ENCODE measurements at regions not wholly inside any gene's neighbourhood (a gene's known extent, or its start where the extent isn't known, plus 50 kb on each side); places are given as distances from the start of the nearest gene placed in this dataset.
"Not testable (repeated sequence)": the region's sequence is repeated elsewhere in the genome, so short reads cannot be mapped to it uniquely, and the experiment has no call there.

DNA sequence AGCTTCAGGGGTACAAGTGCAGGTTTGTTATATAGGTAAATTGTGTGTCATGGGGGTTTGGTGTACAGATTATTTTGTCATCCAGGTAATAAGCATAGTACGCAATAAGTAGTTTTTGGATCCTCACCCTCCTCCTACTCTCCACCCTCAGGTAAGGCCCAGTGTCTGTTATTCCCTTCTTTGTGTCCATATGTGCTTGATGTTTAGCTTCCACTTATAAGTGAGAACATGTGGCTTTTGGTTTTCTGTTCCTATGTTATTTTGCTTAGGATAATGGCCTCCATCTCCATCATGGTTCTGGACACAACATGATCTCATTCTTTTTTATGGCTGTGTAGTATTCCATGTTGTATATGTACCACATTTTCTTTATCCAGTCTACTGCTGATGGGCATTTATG, 298.4 kb downstream of the LIG4 start:
- not testable (repeated sequence) for DNase-seq (ENCODE audit: low spot score)

DNA sequence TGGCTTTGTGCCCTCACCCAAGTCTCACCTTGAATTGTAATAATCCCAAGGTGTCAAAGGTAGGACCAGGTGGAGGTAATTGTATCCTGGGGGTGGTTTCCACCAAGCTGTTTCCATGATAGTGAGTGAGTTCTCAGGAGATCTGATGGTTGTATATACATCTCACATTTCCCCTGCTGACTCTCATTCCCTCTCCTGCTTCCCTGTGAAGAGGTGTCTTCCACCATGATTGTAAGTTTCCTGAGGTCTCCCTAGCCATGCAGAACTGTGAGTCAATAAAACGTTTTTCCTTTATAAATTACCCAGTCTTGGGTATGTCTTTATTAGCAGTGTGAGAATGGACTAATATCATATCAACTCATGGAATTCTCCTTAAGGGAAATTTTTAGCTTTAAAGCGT, 302.6 kb downstream of the LIG4 start:
- no peak for DNase-seq (ENCODE audit: low spot score)

DNA sequence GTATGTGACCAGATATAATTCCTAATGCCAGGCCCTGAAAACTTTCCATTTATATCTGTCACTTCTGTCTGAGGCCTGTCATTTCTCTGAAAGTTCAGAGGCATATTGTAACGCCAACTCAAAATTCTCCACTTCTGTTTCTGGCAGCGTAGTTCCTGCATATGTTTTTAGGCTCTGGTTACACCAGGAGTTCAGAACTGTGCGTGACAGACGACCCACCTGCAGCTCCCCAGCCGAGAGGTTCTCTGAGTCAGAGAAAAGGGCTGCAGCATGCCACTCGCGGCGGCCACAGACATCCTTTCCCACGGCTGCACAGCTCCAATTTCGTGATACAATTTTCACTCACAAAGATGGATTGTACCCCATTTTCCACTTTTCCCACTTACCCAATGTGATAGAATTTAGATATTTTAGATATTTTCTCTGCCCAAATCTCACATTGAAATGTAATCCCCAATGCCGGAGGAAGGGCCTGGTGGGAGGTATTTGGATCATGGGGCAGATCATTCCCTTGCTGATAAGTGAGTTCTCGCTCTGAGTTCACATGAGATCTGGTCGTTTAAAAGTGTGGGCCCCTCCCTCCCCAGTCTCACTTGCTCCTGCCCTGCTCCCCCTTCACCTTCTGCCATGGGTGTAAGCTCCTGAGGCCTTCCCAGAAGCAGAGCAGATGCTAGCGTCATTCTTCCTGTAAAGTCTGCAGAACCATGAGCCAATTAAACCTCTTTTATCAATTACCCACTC, 308.1 kb downstream of the LIG4 start:
- no peak for DNase-seq (ENCODE audit: low spot score)

DNA sequence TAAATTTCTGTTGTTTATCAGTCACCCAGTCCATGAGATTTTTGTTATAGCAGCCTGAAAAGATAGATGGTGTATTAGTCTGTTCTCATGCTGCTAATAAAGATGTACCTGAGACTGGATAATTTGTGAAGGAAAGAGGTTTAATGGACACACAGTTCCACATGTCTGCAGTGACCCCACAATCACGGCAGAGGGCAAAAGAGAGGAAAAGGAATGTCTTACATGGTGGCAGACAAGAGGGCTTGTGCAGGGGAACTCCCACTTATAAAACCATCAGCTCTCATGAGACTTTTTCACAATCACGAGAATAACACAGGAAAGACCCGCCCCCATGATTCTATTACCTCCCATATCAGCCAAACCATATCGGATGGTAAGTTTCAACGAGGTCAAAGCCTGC, 309.2 kb downstream of the LIG4 start:
- no peak for DNase-seq (ENCODE audit: low spot score)

DNA sequence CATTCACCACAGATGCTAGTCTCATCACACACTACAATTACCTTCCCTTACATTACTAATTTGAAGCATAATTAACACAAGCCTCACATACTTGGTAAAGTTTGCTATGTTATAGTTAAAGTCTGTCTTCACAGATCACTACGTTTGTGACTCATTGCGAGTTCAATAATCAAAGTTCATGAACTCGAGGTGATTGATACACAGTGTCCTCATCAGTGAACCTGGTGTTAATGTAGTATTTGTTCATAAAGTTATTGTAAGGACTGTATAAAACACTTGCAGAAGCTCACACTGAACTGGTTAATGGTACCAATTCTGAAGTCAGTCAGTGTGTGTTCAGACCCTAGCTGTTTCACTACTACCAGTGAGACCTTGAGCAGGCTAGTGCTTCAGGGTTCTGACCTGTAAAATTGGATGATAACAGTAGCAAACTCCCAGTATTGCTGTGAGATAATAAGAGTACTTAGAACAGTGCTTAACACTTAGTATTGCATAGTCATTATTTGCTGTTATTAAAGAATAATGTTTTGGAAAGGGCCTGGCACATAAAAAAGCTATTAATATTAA, 313.3 kb downstream of the LIG4 start:
- DNase-seq (ENCODE audit: low spot score): no peak

DNA sequence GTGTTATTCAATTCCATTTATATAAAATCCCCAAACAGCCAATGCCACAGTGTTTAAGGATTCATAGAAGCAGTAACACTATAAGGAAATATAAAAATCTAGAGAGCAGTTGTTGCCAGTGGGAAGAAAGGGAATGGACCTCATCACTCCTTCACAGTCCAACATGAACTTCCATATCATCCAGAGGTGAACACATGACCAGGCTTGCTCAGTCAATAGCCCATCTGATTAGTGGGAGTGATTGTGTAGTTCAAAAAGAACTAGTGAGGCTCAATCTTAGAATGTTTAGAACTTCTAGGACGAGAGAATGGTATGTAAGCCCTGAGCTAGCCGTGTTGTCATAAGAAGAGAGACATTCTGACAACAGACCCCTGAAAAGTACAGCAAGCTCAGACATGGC, 314.1 kb downstream of the LIG4 start:
- DNase-seq (ENCODE audit: low spot score): no peak

DNA sequence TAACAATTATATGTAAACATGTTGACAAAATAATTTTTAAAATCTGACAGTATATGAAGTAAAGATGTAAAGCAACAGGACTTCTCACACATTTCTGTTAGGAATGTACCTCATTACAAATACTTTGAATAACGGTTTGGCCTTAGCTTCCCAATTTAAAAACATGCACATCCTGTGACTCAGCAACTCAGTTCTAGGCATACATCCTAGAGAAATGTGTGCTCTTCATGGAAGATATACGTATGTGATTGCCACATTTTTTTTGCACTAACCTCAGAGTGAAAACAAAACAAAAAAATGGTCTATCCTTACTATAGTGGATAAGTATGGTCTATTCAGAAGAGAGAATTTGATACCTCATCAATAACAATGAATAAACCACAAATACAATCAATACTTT, 314.6 kb downstream of the LIG4 start:
- no peak for DNase-seq (ENCODE audit: low spot score)

DNA sequence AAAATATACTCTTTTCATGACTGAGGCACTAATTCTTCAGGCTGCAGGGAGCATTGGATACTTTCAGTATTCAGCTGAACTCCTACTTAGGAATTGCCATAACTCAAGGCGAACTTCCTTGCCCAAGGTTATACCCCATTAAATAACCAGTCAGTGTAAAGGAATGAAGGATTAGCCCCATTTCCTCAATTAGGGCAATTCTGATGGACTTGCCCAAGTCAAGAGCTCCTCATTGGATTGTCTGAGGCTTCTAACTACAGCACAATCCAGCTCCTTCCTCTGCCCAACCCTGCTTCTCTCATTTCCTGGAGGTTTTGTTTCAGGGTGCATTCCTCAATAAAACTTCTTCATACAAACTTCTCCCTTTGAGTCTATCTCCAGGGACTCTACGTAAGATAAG, 329.2 kb downstream of the LIG4 start:
- no peak for DNase-seq (ENCODE audit: low spot score)

DNA sequence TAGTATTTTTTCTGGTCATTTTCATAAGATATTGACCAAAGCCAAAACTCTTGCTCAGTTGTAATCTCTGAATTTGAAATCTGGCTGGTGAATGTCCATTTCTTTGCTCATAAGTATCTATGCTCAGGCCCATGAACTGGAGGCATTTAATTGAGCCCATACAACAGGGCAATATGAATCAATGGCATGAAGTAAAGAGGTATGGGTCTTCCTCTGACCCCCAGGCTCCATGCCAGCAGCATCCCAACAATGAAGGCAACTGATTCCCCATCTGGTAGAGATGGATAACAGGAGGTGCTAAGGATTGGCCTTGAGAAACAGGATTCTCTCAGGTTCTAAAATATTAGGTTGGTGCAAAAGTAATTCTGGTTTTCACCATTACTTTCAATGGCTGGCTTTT, 330.8 kb downstream of the LIG4 start:
- DNase-seq (ENCODE audit: low spot score): no peak

DNA sequence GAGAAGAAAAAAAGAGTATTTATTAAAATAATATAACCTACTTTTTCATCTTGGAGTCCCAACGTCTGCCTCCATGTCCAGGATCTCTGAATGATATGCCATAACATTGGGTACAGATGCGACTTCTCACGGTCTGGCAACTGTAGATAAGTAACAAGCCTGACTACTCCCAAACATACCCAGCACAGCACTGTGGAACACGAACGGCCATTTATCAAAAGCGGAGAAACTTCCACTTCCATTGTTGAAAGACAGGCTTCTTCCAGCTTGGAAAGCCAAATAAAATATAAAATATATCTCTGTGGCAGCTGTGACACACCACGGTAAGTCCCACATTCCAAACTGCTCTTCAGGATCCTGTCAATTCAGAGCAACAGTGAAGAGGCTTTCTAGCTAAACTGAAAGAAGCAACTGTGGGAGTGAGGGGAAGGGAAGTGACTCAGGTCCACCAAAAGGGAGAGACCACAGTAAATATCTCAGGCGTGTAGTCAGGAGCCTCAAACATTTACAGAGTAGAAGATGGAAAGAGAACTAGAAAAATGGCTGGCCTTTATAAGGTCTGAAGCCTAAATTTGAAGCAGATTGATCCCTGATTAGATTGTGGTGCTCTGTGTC, 331.7 kb downstream of the LIG4 start:
- no peak for DNase-seq (ENCODE audit: low spot score)

DNA sequence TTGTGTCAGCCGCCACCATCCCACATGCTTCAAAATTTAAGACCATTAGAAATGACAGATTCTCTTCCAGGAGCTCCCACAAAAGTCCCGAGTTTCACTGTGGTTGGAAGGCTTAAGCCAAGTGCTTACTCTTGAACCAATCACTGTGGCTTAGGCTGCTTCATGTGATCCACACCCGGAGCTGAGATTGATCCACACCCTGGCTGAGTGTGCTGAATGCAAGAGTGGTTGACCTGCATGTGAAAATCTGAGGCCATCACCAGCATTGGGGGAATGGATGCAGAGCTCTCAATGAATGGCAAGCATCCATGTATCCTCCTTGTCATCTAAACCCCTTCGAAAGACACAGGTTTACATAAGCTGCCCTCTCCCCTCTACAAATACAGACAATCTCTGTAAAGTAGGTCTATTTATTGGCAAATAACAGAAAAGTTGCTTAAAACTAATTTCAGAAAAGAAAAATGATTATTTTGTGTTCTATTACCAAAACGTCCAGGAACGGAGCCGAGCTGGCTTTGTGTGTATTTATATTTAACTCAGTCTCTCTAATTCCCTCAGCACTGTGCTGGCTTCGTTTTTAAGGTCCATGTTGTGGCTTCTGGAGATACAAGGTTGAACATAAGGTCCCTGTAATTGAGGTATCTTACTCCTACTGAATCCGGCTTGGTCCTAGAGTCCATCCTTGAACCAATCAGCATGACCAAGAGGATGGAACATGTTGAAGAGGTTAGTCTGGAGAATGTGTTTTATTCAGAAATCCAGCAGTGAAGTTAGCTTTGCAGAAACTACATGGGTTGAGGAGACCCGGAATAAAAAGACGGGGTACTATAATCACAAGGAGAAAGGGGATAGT, 332.4 kb downstream of the LIG4 start:
- no peak for DNase-seq (ENCODE audit: low spot score)

DNA sequence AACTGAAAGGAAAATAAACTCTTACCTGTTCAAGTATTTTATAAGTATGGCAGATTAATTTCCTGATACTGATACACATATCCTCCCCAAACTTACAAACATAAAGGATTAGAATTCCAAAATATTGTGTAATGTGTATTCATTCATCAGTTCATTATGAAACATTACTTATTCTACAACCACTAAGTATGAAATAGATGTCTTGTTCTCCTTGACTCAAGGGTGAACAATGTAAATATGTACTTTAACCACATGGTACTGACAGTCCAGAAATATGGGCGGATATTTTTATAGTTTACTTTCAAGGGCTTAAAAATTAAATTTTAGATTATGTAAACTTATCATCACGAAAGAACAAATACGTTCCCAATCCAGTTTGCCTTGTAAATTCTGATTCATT, 334.0 kb downstream of the LIG4 start:
- DNase-seq (ENCODE audit: low spot score): no peak

DNA sequence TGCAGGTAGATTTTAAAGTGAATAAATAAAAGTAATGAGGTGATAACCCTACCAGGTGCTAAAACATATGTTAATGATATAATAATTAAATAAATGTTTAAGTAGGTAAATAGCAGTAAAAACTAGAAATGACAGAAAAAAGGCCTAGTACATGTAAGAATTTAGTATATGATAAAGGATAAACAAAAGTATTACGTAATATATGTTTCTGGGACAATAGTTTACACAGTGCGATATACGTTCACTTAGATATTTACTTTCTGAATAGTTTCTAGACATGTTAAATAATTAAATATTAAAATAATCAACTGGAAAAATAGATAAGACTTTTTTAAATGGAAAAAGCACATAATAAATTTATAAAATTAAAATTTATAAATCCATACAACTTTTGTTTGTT, 340.9 kb downstream of the LIG4 start:
- no peak for DNase-seq (ENCODE audit: low spot score)

DNA sequence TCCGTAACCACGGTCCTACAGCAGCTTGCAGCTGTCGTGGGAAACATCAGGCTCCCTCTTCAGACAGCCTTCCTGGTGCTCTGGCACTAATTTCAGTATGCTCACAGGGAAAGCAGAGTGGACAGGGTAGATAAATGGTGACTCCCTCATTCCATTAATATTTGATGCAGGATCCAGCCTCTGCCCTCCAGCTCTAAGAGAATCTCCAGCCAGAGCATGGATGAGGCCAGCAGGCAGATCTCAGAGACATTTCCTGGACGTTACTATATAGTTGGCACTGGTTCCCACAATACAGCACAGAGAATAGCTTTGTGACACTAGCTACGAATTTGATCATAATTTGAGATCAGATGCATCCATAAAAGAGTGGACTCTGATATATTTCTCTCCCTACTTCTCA, 341.4 kb downstream of the LIG4 start:
- no peak for DNase-seq (ENCODE audit: low spot score)

DNA sequence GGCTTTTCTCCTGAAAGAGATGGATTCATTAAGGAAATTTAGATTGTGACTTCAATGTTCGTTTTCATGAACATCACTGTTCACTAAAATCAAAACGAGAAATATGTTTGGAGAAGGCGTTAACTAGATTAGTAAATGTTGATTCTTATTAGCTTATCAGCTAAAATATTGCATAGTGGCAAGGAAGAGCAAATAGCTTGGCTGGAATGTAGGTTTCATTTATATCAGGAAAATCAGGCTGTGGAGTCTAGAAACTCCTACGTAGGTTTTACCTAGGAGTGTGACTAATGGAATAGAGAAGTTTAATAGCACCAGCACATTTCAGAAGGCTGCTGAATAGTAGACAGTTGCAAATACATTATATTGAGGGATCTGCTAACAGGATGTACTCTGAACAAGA, 344.9 kb downstream of the LIG4 start:
- DNase-seq (ENCODE audit: low spot score): no peak

DNA sequence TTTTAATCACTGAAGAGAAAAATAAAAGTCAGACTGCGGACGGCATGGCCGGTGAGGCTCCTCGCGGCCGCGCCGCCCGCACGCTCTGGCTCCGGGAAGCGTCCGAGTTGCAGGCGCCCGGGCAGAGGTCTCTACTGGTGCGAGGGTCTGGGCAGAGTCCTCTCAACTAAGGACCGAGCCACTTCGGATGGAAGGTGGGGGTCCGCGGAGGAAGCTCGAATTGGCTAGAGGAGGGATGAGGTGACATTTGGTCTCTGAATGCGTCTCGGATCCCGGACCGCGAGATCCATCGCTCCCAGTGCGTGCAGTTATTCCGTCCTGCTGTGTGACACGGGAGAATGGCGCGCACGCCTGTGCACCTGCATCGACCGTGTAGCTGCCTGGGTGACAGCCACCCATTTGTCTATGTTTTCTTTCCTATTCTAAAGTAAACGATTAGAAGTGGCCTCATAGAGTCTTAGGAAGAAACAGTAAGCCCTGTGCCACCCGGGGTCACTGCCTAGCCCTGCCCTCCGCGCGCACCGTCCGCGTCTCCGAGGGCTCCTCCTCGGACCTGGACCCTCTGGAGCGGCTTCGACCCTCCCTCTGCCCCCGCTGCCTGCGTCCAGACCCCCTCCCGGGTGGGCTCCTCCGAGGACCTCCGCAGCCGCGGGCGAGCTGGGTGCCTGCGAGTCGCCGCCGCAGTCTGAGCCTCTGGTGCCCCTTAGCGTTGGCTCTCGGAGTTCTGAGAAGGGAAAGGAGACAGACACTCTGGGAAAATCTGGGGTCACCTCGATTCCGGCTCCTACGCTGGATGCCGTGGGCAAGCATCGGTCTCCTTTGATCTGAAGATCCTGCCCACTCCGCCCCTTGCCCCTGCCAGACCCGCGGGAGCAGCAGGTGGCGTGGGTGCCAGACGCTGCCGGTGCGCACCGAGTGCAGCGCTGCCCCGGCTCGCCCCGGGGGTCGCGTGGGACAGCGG, 347.4 kb downstream of the LIG4 start:
- no peak for DNase-seq (ENCODE audit: low spot score)

DNA sequence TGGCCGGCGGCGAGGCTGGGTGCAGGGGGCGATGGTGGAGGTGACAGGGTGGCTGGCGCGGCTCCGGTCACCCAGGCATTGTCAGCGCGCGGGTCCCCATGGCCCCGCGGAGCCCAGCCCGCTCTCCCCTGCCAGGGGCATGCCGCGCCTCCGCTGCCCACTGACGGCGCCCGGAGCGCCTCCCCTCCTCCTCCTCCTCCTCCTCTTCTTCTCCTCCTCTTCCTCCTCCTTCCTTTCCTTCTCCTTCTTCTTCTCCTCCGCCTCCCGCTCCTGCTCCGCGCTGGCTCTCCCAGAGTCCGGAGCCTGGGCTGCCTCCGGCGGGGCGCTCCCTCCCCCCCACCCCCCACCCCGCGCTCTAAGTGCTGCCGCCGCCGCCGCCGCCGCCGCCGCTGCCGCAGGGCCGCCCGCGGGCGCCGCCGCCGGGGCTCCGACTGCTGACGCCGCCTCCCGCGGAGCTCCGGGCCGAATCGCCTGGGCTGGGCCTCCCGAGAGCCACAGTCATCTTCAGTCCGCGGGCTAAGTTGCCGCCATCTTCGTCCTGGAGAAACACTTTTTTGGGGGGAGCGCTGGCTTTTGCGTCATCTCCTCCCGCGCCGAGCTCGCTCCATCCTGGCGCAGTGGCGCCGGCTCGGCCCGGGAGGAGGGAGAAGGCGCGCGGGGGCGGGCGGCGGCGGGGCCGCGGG, 348.3 kb downstream of the LIG4 start:
- no peak for DNase-seq (ENCODE audit: low spot score)

DNA sequence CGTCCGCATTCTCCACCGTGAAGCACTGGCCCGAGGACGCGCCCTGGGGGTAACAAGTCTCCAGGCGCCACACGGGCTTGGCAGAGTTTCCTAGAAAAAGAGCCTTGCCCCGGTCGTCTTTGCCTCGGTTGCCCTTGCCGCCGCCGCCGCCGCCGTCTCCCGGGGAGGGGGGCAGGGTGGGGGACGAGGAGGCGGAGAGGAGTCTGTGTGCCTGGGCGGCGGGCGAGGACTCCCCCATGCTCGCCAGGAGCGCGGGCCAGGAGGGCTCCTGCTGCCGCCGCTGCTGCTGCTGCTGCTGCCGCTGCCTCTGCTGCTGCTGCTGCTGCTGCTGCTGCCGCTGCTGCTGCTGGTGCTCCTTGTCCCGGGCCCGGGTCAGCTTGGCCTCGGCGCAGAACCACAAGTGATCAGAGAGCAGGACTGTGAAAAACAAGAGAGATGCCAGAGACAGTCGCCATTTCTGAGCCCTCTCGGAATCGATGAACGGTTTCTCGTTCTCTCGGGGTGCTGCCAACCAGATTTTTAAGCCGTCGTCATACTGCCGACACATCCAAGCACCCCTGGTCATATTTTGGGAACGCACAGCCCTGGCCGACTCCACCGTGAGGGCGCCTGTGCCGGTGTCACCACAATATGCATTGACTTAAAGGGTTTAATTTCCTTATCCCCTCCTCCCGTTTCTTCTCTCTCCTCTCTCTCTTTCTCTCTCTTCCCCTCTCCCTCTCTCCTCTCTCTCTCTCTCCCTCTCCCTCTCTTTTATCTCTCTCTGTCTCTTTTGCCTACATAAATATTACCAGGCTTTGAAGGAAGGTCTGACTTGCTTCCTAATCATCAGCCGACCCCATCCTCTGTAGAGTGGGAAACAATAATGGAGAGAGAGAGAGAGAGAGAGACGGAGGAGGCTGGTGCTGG, 349.1 kb downstream of the LIG4 start:
- DNase-seq (ENCODE audit: low spot score): no peak

DNA sequence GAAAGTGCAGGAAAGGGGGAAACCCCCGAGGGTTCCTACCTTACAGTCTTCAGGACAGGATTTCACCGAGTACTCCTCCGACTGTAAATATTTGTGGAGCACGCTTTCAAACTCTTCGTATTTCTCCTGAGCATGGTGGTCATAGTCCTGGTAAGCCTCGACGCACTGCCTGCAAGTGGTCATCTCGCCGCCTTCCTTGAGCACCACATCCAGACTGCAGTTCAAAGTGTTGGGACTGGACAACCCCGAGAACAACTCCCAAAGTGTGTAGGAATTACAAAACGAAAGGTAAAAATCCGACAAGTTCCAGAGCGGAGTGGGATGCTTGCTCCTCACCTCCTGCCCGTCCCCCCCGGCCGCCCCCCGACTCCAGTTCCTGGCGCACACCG, 349.7 kb downstream of the LIG4 start:
- DNase-seq (ENCODE audit: low spot score): no peak

DNA sequence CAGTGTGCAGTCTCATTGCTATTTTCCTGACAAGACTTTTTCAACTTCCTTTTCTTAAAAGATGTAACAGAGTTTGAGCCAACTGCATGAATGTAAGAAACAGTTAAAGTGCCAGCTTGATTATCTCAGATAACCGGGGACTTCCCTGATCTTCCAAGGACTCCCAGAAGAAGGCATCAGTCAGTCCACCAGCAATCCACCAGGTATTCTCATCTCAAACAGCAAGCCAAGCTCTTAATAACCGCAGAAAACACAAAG, 350.1 kb downstream of the LIG4 start:
- no peak for DNase-seq (ENCODE audit: low spot score)

All from germinal center (tissue), 1 donor.